Right atrium auricular region (tissue), 2 donors: ENCODE measurements at regions not wholly inside any gene's neighbourhood (a gene's known extent, or its start where the extent isn't known, plus 50 kb on each side); places are given as distances from the start of the nearest gene placed in this dataset.
A peak's percentile ranks its signal among the peaks of the same experiment; 100 is the strongest.

Experiments used
- DNase-seq: peaks from one replicate; pipeline ENCODE4 v3.0.0-alpha.2; 2019; ENCODE audit warnings: low spot score
- H3K27ac ChIP-seq, 2 donors: fragments of 200-600 bp; sonication (generic); 1 replicate in 1 of 2; 2 replicates in 1 of 2; pipeline ENCODE4 v1.5.1; 2016 to 2019
- H3K27me3 ChIP-seq, 2 donors: fragments of 200-600 bp; sonication (generic); one replicate each; pipeline versions ENCODE4 v1.5.1 to v1.6.0; 2017 to 2019
- H3K36me3 ChIP-seq: fragments of 200-600 bp; sonication (generic); one replicate; pipeline ENCODE4 v1.5.1; 2016
- H3K4me1 ChIP-seq, 2 donors: fragments of 200-600 bp; sonication (generic); one replicate each; pipeline versions ENCODE4 v1.5.1 to v1.6.0; 2017 to 2019
- H3K4me3 ChIP-seq, 2 donors: fragments of 200-600 bp; sonication (generic); 1 replicate in 1 of 2; 2 replicates in 1 of 2; pipeline ENCODE4 v1.5.1; 2017 to 2019; ENCODE audit warnings: mild to moderate bottlenecking in 1 of 2, moderate library complexity in 1 of 2
- H3K9me3 ChIP-seq, 2 donors: fragments of 200-600 bp; sonication (generic); one replicate each; pipeline ENCODE4 v1.5.1; 2019
- CTCF ChIP-seq, 2 donors: fragments of 200-600 bp; sonication (generic); IDR thresholded peaks; one replicate each; pipeline ENCODE4 v1.5.1; 2019; ENCODE audit warnings: antibody characterized with exemption in 2 of 2

DNA sequence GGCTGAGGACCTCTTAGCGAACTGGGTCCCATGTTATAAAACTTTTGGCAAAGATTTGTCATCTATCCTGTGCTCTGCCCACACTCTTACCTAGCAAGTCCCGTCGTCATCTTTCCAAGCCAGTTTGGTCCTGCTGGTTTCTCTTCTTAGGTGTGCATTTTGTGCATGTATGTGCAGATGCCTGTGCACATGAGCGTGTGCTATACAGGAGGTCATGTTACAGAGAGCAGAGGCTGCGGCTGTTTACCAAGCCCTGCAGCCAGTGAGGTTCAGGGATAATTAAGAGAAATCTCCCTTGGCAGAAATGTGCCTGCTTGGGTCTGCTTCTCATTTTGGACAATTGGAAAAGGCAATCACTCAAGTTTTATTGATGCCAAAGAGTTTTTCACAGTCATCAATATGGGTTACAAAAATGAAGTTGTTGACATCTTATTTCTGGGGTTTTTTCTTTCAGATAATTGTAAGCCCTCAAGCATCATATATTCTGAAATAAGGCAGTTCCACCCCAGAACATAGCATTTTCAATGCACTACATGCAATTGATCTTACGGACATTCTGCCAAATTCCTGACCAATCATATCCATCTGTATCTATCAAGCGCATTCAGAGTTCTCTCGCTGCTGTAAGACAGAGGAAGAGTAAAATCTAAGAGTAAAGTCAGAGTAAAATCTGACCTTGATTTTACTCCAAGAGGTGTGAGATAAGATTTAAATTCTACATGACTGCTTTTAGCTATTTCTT lies 361.4 kb upstream of the ZNF32 start:
- Histone ChIP-seq H3K27ac (no peak overlapping the region), H3K4me3 (no peak overlapping the region), H3K36me3 (no peaks in the 10 kb centered on the region), H3K4me1 (peaks cover 0 to 17% of the 10 kb centered on the region in 2 donors), H3K9me3 (no peaks in the 10 kb centered on the region), H3K27me3 (no peaks in the 10 kb centered on the region)
- no peak for TF ChIP-seq CTCF (IDR thresholded peaks at IDR 0.05)
- DNase-seq, result no peak

GRCh38 chr10:44008917-44009709 lies 360.4 kb upstream of the ZNF32 start:
- no peaks in the 10 kb centered on the region for H3K27me3 ChIP-seq
- no peaks in the 10 kb centered on the region for H3K36me3 ChIP-seq
- no peak for TF ChIP-seq CTCF (IDR thresholded peaks at IDR 0.05)
- no peak for DNase-seq
- H3K27ac ChIP-seq, result no peak overlapping the region
- peaks cover 0 to 17% of the 10 kb centered on the region in 2 donors for H3K4me1 ChIP-seq
- H3K9me3 ChIP-seq, result no peaks in the 10 kb centered on the region
- H3K4me3 ChIP-seq, result no peak overlapping the region

DNA sequence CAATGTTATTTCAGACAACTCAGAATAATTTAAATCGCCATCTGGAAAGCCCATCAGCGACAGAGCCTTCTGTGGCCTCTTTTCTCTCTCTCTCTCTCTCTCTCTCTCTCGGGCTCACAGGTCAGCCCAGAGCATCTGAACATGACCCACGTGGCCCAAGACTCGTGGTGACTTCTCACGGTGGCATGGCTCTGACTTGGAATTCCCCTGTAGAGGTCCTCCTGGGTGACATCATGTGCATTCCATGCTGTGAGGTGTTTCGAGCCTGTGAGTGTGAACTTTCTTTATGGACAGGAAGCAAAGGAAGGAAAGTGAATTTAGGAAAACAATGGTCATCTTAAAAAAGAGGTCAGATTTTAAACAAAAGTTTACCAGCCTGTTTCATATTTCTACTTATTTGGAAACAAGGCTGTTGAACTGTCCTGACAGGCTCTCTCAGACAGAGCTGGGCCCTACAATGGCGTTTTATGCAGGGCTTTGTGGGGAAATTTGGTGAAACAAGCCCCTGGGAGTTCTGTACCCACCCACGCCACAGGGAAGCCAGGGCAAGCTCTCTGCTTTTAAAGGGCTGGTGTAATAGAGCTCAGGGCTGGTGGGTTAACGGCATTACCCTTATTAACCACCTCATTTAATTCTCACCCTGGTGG lies 359.7 kb upstream of the ZNF32 start:
- no peaks in the 10 kb centered on the region for H3K27me3 ChIP-seq
- H3K4me3 ChIP-seq, result no peak overlapping the region
- DNase-seq, result no peak
- peak overlapping the region in 1 of 2 donors; percentile 25 for H3K27ac ChIP-seq
- no peaks in the 10 kb centered on the region for H3K36me3 ChIP-seq
- no peak for TF ChIP-seq CTCF (IDR thresholded peaks at IDR 0.05)
- no peaks in the 10 kb centered on the region for H3K9me3 ChIP-seq
- peaks cover 0 to 17% of the 10 kb centered on the region in 2 donors for H3K4me1 ChIP-seq

- Histone ChIP-seq H3K4me1 (peaks cover 0 to 17% of the 10 kb centered on the region in 2 donors), H3K4me3 (no peak overlapping the region), H3K27ac (no peak overlapping the region), H3K9me3 (no peaks in the 10 kb centered on the region), H3K27me3 (no peaks in the 10 kb centered on the region), H3K36me3 (no peaks in the 10 kb centered on the region)
- TF ChIP-seq CTCF (IDR thresholded peaks at IDR 0.05), result no peak
- no peak for DNase-seq
Measured at GRCh38 chr10:44006771-44007170, 358.1 kb upstream of the ZNF32 start.

GRCh38 chr10:44005788-44006099 lies 357.1 kb upstream of the ZNF32 start:
- no peak for DNase-seq
- TF ChIP-seq CTCF (IDR thresholded peaks at IDR 0.05), result no peak
- peaks cover 0 to 12% of the 10 kb centered on the region in 2 donors for H3K4me1 ChIP-seq
- H3K27ac ChIP-seq, result no peak overlapping the region
- no peaks in the 10 kb centered on the region for H3K27me3 ChIP-seq
- no peaks in the 10 kb centered on the region for H3K9me3 ChIP-seq
- no peak overlapping the region for H3K4me3 ChIP-seq
- H3K36me3 ChIP-seq, result no peaks in the 10 kb centered on the region
